Adrenal gland (tissue), 5 donors: ENCODE measurements at regions not wholly inside any gene's neighbourhood (a gene's known extent, or its start where the extent isn't known, plus 50 kb on each side); places are given as distances from the start of the nearest gene placed in this dataset.

Source experiments
- CTCF ChIP-seq, 6 experiments: fragments of 450-650 bp in 4 of 6; fragments of 200-600 bp in 2 of 6; sonication (generic) in 1 of 6; IDR thresholded peaks; 1 replicate in 5 of 6; 2 replicates in 1 of 6; pipeline versions ENCODE4 v1.5.1 to v1.8.0; 2016 to 2021; ENCODE audit warnings: antibody characterized with exemption in 6 of 6, mild to moderate bottlenecking in 2 of 6, moderate library complexity in 1 of 6
- POLR2A ChIP-seq, 2 donors: fragments of 450-650 bp; IDR thresholded peaks; one replicate each; pipeline ENCODE4 v1.6.1; 2017; ENCODE audit warnings: antibody characterized with exemption in 2 of 2, mild to moderate bottlenecking in 2 of 2, moderate library complexity in 1 of 2
- donor health status: DM: no; HTN: no; CAD: no.

DNA sequence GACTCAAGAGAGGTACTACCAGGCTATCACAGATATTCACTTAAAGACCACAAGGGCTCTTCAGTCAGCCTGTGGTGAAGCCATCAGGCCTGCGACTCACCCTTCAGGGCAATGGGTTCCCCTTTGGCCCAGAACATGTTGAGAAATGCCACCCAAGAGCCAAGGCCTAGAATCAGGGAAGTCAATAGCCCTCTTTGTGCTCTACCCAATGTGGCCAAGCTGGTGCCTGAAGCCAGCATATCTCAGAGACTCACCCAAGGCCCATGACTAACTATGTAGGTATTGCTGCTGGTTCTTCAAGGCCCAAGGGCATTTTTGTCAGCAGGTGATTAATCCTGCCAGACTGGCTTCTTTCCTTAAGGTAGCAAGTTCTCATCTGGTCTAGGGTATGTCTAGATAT, 338.9 kb upstream of the SETBP1 start:
- no peak for TF ChIP-seq CTCF (IDR thresholded peaks at IDR 0.05)
- no peak for TF ChIP-seq POLR2A (IDR thresholded peaks at IDR 0.05)
